ENCODE measurements at regions not wholly inside any gene's neighbourhood (a gene's known extent, or its start where the extent isn't known, plus 50 kb on each side); places are given as distances from the start of the nearest gene placed in this dataset.

DNA sequence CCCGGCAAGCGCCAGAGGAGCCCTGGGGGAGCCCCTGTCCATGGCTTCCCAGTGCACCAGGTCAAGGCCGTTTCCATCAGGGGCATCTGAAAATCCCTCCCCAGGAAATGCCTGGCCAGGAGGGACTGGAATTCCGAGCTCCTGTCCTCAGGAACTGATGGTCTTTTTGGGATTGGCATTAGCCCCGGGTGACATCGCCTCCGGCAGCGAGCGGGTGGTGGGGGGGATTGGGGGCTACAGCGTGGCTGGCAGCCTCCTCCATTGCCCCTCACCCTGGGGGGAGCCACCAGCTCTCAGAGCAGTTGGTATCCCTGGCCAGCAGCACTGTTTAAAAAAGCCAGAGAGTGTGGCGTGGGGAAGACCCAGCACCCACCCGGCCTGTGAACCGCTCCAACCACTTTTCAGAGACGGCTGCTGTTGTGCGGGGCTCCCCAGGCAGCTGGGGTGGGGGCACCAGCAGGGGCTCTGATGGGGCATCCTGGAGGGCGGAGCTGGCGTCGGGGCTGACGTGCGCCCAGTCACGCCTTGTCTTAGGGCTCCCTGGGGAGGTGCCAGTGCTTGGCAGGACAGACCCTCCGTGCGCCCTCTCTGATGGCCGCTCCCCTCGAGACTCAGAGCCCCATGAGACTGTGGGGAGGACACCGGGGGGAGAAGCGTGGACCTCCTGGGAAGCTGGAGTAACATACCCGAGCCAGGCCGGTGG lies 62.9 kb upstream of the TTC34 start:
- intact Hi-C loops (cut with DNase I): no loop called here
- H3K9me3 ChIP-seq: no peaks in the 10 kb centered on the region
- H3K36me3 ChIP-seq: no peaks in the 10 kb centered on the region
- H3K27ac ChIP-seq: no peak overlapping the region
- H3K4me1 ChIP-seq: no peaks in the 10 kb centered on the region
- TF ChIP-seq, protein P1, sequence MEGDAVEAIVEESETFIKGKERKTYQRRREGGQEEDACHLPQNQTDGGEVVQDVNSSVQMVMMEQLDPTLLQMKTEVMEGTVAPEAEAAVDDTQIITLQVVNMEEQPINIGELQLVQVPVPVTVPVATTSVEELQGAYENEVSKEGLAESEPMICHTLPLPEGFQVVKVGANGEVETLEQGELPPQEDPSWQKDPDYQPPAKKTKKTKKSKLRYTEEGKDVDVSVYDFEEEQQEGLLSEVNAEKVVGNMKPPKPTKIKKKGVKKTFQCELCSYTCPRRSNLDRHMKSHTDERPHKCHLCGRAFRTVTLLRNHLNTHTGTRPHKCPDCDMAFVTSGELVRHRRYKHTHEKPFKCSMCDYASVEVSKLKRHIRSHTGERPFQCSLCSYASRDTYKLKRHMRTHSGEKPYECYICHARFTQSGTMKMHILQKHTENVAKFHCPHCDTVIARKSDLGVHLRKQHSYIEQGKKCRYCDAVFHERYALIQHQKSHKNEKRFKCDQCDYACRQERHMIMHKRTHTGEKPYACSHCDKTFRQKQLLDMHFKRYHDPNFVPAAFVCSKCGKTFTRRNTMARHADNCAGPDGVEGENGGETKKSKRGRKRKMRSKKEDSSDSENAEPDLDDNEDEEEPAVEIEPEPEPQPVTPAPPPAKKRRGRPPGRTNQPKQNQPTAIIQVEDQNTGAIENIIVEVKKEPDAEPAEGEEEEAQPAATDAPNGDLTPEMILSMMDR (IDR thresholded peaks at IDR 0.05): no peak
- no peaks in the 10 kb centered on the region for H3K27me3 ChIP-seq
- no peak overlapping the region for H3K4me3 ChIP-seq
- DNase-seq (ENCODE audit: low spot score in 2 of 2): no peak

DNA sequence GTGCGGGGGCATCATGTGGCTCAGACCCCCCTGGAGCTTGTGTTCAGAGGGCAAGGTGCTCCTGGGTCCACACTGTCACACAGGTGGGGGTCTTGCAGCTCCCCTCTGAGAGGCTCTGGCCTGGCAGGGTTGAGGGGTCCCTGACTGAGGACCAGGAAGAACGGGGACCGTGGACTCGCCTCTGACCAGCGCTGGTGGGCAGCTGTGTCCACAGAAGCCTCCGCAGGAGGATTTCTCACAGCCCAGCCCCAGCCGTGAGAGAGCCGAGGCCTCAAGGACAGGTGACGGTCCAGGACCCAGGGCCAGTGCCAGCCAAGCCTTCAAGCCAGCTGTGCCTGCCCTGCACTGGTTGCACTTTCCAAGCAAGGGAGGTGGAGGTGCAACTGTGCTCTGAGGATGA lies 63.5 kb upstream of the TTC34 start:
- H3K4me3 ChIP-seq: no peak overlapping the region
- H3K36me3 ChIP-seq: no peaks in the 10 kb centered on the region
- H3K9me3 ChIP-seq: no peaks in the 10 kb centered on the region
- TF ChIP-seq, protein P1 (IDR thresholded peaks at IDR 0.05): no peak
- H3K27ac ChIP-seq: no peak overlapping the region
- no peaks in the 10 kb centered on the region for H3K27me3 ChIP-seq
- no peak for DNase-seq (ENCODE audit: low spot score in 2 of 2)
- intact Hi-C loops (cut with DNase I): no loop called here
- no peaks in the 10 kb centered on the region for H3K4me1 ChIP-seq

DNA sequence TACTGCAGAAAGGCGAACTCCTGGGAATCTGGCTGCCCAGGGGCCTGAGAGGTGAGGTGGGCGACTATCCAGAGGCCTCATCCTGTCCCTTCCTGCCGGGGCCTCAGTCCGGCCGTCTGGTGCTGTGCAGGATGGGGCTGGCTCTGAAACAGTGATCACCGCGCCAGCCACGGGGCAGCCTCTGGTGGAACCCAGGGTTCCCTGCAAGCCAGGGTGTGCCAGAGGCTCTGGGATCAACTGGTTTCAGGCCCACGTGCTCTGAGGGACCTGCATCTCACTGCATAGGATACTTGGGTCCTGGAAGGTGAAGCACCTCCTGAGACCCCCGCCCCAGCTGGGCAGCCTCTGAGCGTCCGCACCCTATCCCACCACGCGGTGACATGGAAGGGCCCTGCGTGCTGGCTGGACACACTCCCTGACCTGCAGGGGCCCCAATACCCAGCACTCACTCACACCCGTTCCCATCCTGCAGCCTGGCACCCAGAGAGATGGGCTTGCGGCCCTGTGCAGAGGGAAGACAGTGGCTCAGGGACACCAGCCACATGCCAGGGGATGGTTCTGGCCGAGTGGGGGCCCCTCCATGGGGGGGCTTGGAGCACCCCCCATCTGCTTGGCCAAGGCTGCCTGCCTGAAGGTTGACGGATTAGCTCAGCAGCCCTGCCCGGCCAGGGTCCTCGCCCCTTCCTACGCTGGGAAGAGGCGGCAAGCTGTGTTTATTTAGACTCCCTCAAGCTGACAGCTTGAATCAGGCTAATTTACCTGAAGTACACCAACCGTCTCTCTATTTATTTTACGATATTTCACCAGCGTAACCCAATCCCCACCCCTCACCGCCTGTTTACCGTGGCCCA lies 64.3 kb upstream of the TTC34 start:
- Histone ChIP-seq H3K36me3 (no peaks in the 10 kb centered on the region), H3K9me3 (peaks cover under 1% of the 10 kb centered on the region in 2 donors), H3K27ac (no peak overlapping the region), H3K4me3 (no peak overlapping the region), H3K27me3 (no peaks in the 10 kb centered on the region), H3K4me1 (no peaks in the 10 kb centered on the region)
- TF ChIP-seq, protein P1 (IDR thresholded peaks at IDR 0.05): no peak
- DNase-seq (ENCODE audit: low spot score in 2 of 2): no peak
- intact Hi-C loops (cut with DNase I): no loop called here

DNA sequence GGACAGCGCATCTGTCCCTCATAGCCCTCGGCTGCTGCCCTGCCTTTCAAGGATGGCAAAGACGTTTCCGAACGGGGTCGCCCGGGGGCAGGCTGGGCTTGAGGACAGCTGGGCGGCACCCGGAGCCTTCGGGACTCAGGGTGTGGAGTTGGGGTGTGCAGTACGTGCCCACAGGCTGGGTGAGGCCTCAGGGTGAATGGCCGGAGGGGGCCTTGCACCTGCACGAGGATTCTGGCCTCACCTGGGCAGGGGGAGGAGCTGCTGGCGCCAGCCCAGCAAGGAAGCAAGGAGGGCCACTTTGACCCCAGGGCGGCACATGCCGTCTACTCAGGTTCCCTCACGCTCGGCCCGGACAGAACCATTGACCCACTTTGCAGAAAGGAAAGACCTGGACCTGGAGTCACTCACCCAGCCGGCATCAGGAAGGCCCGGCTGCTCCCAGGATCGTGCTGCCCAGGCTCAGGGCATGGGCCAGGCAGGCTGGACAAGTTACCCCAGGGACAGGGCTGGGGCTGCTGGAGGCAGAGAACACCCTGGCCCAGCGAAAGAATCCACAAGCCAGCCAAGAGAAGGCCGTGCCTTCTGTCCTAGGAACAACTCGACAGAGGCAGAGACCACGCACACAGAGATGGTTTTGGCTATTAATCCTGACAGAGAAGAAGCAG lies 65.1 kb upstream of the TTC34 start:
- Histone ChIP-seq H3K36me3 (no peaks in the 10 kb centered on the region), H3K4me3 (no peak overlapping the region), H3K9me3 (peaks cover 7 to 8% of the 10 kb centered on the region in 2 donors), H3K27me3 (no peaks in the 10 kb centered on the region), H3K27ac (no peak overlapping the region), H3K4me1 (no peaks in the 10 kb centered on the region)
- intact Hi-C loops (cut with DNase I): no loop called here
- TF ChIP-seq, protein P1 (IDR thresholded peaks at IDR 0.05): no peak
- DNase-seq (ENCODE audit: low spot score in 2 of 2): no peak

DNA sequence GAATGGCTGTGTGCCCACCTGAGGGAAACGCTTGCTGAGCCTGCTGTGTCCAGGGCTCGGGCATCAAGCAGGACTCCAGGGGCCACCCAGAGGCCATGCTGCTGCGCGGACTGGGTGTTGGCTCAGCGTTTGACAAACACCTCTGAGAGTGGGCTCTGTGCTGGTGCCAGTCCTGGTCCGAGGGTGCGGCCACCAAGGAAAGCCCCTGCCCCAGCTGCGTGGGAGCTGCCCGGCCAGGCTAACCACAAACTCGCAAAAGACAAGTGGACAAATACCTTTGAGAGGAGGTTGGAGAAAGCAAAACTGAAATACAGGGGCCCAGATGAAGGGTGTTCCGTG lies 65.6 kb upstream of the TTC34 start:
- no peaks in the 10 kb centered on the region for H3K36me3 ChIP-seq
- intact Hi-C loops (cut with DNase I): no loop called here
- H3K9me3 ChIP-seq: peaks cover 7 to 12% of the 10 kb centered on the region in 2 donors
- no peak for DNase-seq (ENCODE audit: low spot score in 2 of 2)
- no peaks in the 10 kb centered on the region for H3K27me3 ChIP-seq
- no peak overlapping the region for H3K27ac ChIP-seq
- no peak overlapping the region for H3K4me3 ChIP-seq
- TF ChIP-seq, protein P1 (IDR thresholded peaks at IDR 0.05): no peak
- H3K4me1 ChIP-seq: no peaks in the 10 kb centered on the region
